Fibroblast of lung (primary cell): ENCODE measurements at regions not wholly inside any gene's neighbourhood (a gene's known extent, or its start where the extent isn't known, plus 50 kb on each side); places are given as distances from the start of the nearest gene placed in this dataset.

Experiments used
- DNase-seq, 2 donors: peaks; one replicate each; pipeline versions ENCODE4 v3.0.0 to v3.0.0-alpha.2; 2010; ENCODE audit warnings: low read depth in 2 of 2
- H2AFZ ChIP-seq: 2 replicates; pipeline ENCODE4 v1.5.1; 2012; ENCODE audit warnings: low read length, control low read depth, inconsistent platforms
- H3K27ac ChIP-seq: 2 replicates; pipeline ENCODE4 v1.5.1; 2011; ENCODE audit warnings: low read length, control low read depth; ENCODE audit not compliant: insufficient read depth
- H3K27me3 ChIP-seq: 2 replicates; pipeline ENCODE4 v1.5.1; 2011; ENCODE audit warnings: mild to moderate bottlenecking, low read length; ENCODE audit not compliant: control insufficient read depth, insufficient read depth
- H3K36me3 ChIP-seq: 2 replicates; pipeline ENCODE4 v1.5.1; 2011; ENCODE audit warnings: low read length; ENCODE audit not compliant: control insufficient read depth, insufficient read depth
- H3K4me1 ChIP-seq: 2 replicates; pipeline ENCODE4 v1.5.1; 2011; ENCODE audit warnings: low read length; ENCODE audit not compliant: control insufficient read depth, insufficient read depth; ENCODE audit errors: extremely low read depth
- H3K4me2 ChIP-seq: 2 replicates; pipeline ENCODE4 v1.5.1; 2011; ENCODE audit warnings: low read length, control low read depth; ENCODE audit not compliant: insufficient read depth; ENCODE audit errors: extremely low read depth
- H3K4me3 ChIP-seq, 4 experiments: fragments of 200-600 bp in 1 of 4; sonication (generic) in 1 of 4; replicated peaks in 1 of 4; 2 replicates each; pipeline ENCODE4 v1.5.1; 2011 to 2016; ENCODE audit warnings: low read length in 4 of 4, low read depth in 3 of 4, mild to moderate bottlenecking in 3 of 4, control low read depth in 2 of 4, inconsistent platforms in 1 of 4, mixed read lengths in 1 of 4; ENCODE audit not compliant: insufficient read depth in 1 of 4; ENCODE audit errors: control extremely low read depth in 1 of 4
- H3K79me2 ChIP-seq: 2 replicates; pipeline ENCODE4 v1.5.1; 2012; ENCODE audit warnings: mild to moderate bottlenecking, low read length, inconsistent platforms; ENCODE audit not compliant: control insufficient read depth, insufficient read depth
- H3K9ac ChIP-seq: 2 replicates; pipeline ENCODE4 v1.5.1; 2011; ENCODE audit warnings: mild to moderate bottlenecking, low read length, control low read depth; ENCODE audit not compliant: insufficient read depth
- H3K9me3 ChIP-seq: 2 replicates; pipeline ENCODE4 v1.5.1; 2012; ENCODE audit warnings: low read depth, low read length; ENCODE audit not compliant: control insufficient read depth, insufficient read depth
- H4K20me1 ChIP-seq: 2 replicates; pipeline ENCODE4 v1.5.1; 2011; ENCODE audit warnings: low read length; ENCODE audit not compliant: control insufficient read depth, insufficient read depth; ENCODE audit errors: extremely low read depth
- CTCF ChIP-seq, 2 donors: IDR thresholded peaks in 1 of 2; conservative IDR thresholded peaks in 1 of 2; 1 replicate in 1 of 2; 2 replicates in 1 of 2; pipeline ENCODE4 v1.5.1; 2011 to 2012; ENCODE audit warnings: low read length in 2 of 2, control low read depth in 1 of 2, inconsistent platforms in 1 of 2, low read depth in 1 of 2, mild to moderate bottlenecking in 1 of 2
- EZH2 ChIP-seq: IDR thresholded peaks from 2 replicates; pipeline ENCODE4 v1.5.1; 2012; ENCODE audit warnings: low read length, control low read depth, mild to moderate bottlenecking; ENCODE audit errors: missing control alignments

GRCh38 chr2:160783474-160783873 is 289.9 kb upstream of the RBMS1 start:
- Histone ChIP-seq H3K27ac (no peak overlapping the region), H3K4me1 (no peaks in the 10 kb centered on the region), H3K4me2 (no peak overlapping the region), H2AFZ (no peak overlapping the region), H3K4me3 (no peak overlapping the region), H3K27me3 (no peaks in the 10 kb centered on the region), H3K36me3 (no peaks in the 10 kb centered on the region), H4K20me1 (no peaks in the 10 kb centered on the region), H3K79me2 (no peaks in the 10 kb centered on the region), H3K9me3 (no peaks in the 10 kb centered on the region), H3K9ac (no peak overlapping the region)
- TF ChIP-seq EZH2 (no peak), CTCF (conservative IDR thresholded peaks at IDR 0.05 in 1 of 2, IDR thresholded peaks at IDR 0.05 in 1 of 2; ENCODE audit: low read depth in 1 of 2, low read length in 2 of 2) (no peak)
- DNase-seq: peak in 1 of 2 donors; percentile 25

DNA sequence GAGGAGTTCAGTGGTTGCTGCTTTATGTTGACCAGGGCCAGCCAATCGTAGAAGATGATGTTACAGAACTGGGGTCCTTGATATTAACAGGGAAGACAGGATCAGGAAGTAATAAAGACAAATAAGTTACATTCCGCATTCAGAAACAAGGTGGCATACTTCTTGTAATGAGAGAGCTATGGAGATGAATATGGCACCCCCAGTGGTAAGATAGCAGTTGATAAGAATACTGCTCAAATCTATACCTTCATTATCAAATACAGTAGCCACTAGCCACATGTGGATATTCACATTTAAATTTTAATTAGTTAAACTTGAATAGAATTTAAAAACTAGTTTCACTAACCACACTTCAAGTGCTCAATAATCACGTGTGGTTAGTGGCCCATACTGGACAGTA is 290.4 kb upstream of the RBMS1 start:
- no peaks in the 10 kb centered on the region for H3K36me3 ChIP-seq
- H3K4me2 ChIP-seq: no peak overlapping the region
- no peaks in the 10 kb centered on the region for H3K9me3 ChIP-seq
- TF ChIP-seq EZH2 (no peak), CTCF (conservative IDR thresholded peaks at IDR 0.05 in 1 of 2, IDR thresholded peaks at IDR 0.05 in 1 of 2; ENCODE audit: low read depth in 1 of 2, low read length in 2 of 2) (peak in 1 of 2 donors; percentile 11)
- no peak overlapping the region for H3K27ac ChIP-seq
- H3K79me2 ChIP-seq: no peaks in the 10 kb centered on the region
- H3K9ac ChIP-seq: no peak overlapping the region
- DNase-seq: no peak
- H2AFZ ChIP-seq: no peak overlapping the region
- no peaks in the 10 kb centered on the region for H3K4me1 ChIP-seq
- H3K27me3 ChIP-seq: no peaks in the 10 kb centered on the region
- no peaks in the 10 kb centered on the region for H4K20me1 ChIP-seq
- no peak overlapping the region for H3K4me3 ChIP-seq

- TF ChIP-seq CTCF (conservative IDR thresholded peaks at IDR 0.05 in 1 of 2, IDR thresholded peaks at IDR 0.05 in 1 of 2; ENCODE audit: low read depth in 1 of 2, low read length in 2 of 2) (no peak), EZH2 (no peak)
- Histone ChIP-seq H2AFZ (no peak overlapping the region), H3K4me2 (no peak overlapping the region), H3K36me3 (no peaks in the 10 kb centered on the region), H3K9me3 (no peaks in the 10 kb centered on the region), H3K9ac (no peak overlapping the region), H3K27me3 (no peaks in the 10 kb centered on the region), H3K79me2 (no peaks in the 10 kb centered on the region), H3K4me3 (no peak overlapping the region), H3K4me1 (no peaks in the 10 kb centered on the region), H3K27ac (no peak overlapping the region), H4K20me1 (no peaks in the 10 kb centered on the region)
- DNase-seq: peak in 1 of 2 donors; percentile 6
Observed at GRCh38 chr2:160790738-160791137, 297.1 kb upstream of the RBMS1 start.
